ENCODE measurements at regions not wholly inside any gene's neighbourhood (a gene's known extent, or its start where the extent isn't known, plus 50 kb on each side); places are given as distances from the start of the nearest gene placed in this dataset.

DNA sequence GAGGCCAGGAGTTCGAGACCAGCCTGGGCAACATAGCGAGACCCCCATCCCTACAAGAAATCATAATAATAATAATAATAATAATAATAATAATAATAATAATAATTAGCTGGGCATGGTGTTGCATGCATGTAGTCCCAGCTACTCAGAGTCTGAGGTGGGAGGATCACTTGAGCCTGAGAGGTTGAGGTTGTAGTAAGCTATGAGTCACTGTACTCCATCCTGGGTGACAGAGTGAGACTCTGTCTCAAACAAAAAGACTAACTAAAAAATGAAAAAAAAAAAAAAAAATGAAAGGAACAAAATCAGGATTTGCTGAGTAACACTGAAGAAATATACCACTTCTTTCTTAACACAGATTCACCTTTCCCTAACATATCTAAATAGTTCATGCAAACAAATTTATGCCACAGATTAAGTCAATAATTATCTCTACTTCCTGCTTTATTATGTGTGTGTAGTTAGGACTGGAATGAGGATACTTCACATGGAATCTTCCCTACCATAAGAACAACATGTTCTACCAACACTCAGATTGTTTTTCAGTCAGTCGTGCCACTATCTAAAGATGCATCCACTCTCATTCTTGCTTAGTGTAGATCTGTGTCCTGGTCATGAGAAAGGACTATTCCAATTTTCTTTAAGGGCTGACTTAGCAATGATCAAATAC is 928.7 kb downstream of the SLC4A3 start:
- Histone ChIP-seq H3K36me3 (ENCODE audit: insufficient read depth, low read length) (no peaks in the 10 kb centered on the region), H3K9ac (ENCODE audit: low read depth, low read length) (no peak overlapping the region), H3K4me1 (ENCODE audit: insufficient read depth, low read length) (no peaks in the 10 kb centered on the region), H3K9me3 (ENCODE audit: control insufficient read depth, insufficient read depth, low read length) (no peaks in the 10 kb centered on the region)

DNA sequence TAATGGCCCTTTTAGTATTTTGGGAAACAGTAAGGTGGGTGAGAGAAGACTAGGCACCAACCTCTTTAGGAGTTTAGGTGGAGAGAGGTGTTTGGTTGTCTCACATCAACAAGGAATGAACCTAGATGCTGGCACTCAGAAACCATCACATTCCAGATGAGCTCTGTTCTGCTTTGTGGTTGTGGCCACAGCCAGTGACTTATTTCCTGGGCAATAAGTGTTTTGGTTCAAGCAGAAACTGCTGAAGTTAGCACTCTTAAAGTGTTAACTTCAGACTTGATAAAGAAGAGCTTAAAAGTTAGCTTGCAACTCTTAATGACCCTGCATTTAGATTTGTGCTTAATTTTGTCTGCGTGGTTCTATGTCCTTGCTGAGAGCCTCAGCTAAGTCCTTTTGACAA is 929.2 kb downstream of the SLC4A3 start:
- Histone ChIP-seq H3K9me3 (ENCODE audit: control insufficient read depth, insufficient read depth, low read length) (no peaks in the 10 kb centered on the region), H3K4me1 (ENCODE audit: insufficient read depth, low read length) (no peaks in the 10 kb centered on the region), H3K36me3 (ENCODE audit: insufficient read depth, low read length) (no peaks in the 10 kb centered on the region), H3K9ac (ENCODE audit: low read depth, low read length) (no peak overlapping the region)

- Histone ChIP-seq H3K36me3 (ENCODE audit: insufficient read depth, low read length) (no peaks in the 10 kb centered on the region), H3K9ac (ENCODE audit: low read depth, low read length) (no peak overlapping the region)
These were observed 932.8 kb downstream of the SLC4A3 start for GRCh38 chr2:220560192-220560591.

GRCh38 chr2:220562375-220563140 is 935.1 kb downstream of the SLC4A3 start:
- Histone ChIP-seq H3K4me1 (ENCODE audit: insufficient read depth, low read length) (no peaks in the 10 kb centered on the region), H3K9me3 (ENCODE audit: control insufficient read depth, insufficient read depth, low read length) (no peaks in the 10 kb centered on the region), H3K36me3 (ENCODE audit: insufficient read depth, low read length) (no peaks in the 10 kb centered on the region), H3K9ac (ENCODE audit: low read depth, low read length) (no peak overlapping the region)

More at GRCh38 chr2:220560192-220560591, 932.8 kb downstream of the SLC4A3 start:
- Histone ChIP-seq H3K4me1 (ENCODE audit: insufficient read depth, low read length) (no peaks in the 10 kb centered on the region), H3K9me3 (ENCODE audit: control insufficient read depth, insufficient read depth, low read length) (no peaks in the 10 kb centered on the region)

GRCh38 chr2:220568296-220568695 is 940.9 kb downstream of the SLC4A3 start:
- Histone ChIP-seq H3K9me3 (ENCODE audit: control insufficient read depth, insufficient read depth, low read length) (no peaks in the 10 kb centered on the region), H3K9ac (ENCODE audit: low read depth, low read length) (no peak overlapping the region), H3K36me3 (ENCODE audit: insufficient read depth, low read length) (no peaks in the 10 kb centered on the region), H3K4me1 (ENCODE audit: insufficient read depth, low read length) (no peaks in the 10 kb centered on the region)

DNA sequence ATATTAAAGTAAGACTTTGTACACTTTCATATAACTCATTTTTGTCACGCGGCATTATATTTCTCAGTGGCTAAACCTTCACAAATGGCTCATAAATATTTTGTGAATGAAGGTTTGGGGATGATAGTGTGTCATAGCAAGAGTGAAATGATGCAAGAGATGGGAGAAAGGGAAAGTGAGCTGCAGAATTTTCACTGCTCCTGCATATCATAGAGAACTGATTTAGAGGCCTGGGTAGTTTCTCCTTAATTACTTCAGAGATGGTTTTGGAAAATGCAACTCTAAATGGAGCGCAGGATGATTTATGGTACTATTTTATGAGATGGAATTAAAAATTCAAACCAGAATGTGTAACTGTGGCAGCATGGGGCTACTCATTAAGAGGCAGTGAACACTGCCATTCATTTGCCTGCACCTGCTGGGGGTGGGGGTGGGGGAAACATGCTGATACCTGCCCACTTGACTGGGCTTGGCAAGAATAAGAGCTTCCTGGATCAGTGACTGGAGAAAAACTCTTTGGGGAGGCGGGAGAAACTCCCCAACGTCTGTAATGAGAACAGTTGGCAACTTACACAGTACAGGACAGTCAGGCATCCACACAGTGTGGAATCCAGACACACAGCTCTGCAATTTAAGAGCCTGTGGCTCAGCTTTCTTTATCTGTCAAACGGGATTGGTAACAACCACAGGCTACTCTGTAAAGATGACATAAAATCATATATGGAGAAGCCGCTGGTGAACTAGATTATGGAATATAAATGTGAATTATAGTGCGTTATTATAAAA is 941.9 kb downstream of the SLC4A3 start:
- H3K9me3 ChIP-seq (ENCODE audit: control insufficient read depth, insufficient read depth, low read length): no peaks in the 10 kb centered on the region
- H3K4me1 ChIP-seq (ENCODE audit: insufficient read depth, low read length): no peaks in the 10 kb centered on the region
- H3K9ac ChIP-seq (ENCODE audit: low read depth, low read length): no peak overlapping the region
- H3K36me3 ChIP-seq (ENCODE audit: insufficient read depth, low read length): no peaks in the 10 kb centered on the region

DNA sequence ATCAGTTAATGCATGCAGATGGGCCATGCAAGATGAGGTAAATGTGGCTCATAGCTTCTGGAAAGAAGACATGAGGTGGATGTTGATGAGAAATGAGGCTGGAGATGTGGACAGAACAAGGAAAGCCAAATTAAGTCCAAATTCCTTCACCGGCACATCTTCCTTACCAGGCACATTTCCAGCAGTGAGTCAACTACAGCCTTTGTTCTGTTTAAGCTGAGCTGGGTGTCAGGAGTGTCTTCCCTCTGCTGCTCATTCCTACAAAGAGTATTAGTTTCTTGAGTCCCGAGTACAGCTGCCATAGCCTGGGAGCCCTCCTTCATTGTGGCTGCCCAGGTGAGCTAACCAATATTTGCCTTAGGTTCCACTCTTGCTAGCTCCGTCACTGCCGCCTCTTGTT is 945.0 kb downstream of the SLC4A3 start:
- Histone ChIP-seq H3K9ac (ENCODE audit: low read depth, low read length) (no peak overlapping the region), H3K4me1 (ENCODE audit: insufficient read depth, low read length) (no peaks in the 10 kb centered on the region), H3K36me3 (ENCODE audit: insufficient read depth, low read length) (no peaks in the 10 kb centered on the region), H3K9me3 (ENCODE audit: control insufficient read depth, insufficient read depth, low read length) (no peaks in the 10 kb centered on the region)

DNA sequence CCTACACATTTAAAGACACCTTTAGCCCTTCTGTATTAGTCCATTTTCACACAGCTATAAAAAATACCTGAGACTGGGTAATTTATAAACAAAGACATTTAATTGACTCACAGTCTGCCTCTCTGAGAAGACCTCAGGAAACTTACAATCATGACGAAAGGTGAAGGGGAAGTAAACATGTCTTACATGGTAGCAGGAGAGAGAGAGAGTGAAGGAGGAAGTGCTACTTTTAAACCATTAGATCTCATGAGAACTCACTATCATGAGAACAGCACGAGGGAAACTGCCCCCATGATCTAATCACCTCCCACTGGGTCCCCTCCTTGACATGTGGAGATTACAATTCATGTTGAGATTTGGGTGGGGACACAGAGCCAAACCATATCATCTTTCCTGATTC is 946.6 kb downstream of the SLC4A3 start:
- no peaks in the 10 kb centered on the region for H3K36me3 ChIP-seq (ENCODE audit: insufficient read depth, low read length)
- H3K4me1 ChIP-seq (ENCODE audit: insufficient read depth, low read length): no peaks in the 10 kb centered on the region
- no peaks in the 10 kb centered on the region for H3K9me3 ChIP-seq (ENCODE audit: control insufficient read depth, insufficient read depth, low read length)
- H3K9ac ChIP-seq (ENCODE audit: low read depth, low read length): no peak overlapping the region

DNA sequence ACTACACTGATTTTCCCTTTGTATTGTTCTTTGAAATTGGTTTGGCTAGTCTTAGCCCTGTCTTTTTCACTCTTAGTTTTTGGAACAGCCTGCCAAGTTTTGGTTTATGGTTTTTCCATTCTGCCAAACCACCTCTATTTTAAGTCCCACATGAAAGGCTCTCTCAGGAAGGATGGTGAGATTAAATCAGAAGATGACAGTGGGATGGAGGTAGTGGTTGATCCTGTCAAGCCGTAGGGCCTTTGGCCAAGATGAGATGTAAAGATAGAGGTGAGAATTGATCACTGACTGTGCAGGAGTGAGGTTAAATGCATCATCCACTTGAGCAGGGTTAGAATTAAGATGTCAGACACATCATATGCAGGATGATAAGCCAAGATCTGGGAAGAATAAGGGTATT is 948.5 kb downstream of the SLC4A3 start:
- no peaks in the 10 kb centered on the region for H3K4me1 ChIP-seq (ENCODE audit: insufficient read depth, low read length)
- H3K36me3 ChIP-seq (ENCODE audit: insufficient read depth, low read length): no peaks in the 10 kb centered on the region
- no peaks in the 10 kb centered on the region for H3K9me3 ChIP-seq (ENCODE audit: control insufficient read depth, insufficient read depth, low read length)
- no peak overlapping the region for H3K9ac ChIP-seq (ENCODE audit: low read depth, low read length)

GRCh38 chr2:220579452-220579851 is 952.0 kb downstream of the SLC4A3 start:
- Histone ChIP-seq H3K9me3 (ENCODE audit: control insufficient read depth, insufficient read depth, low read length) (no peaks in the 10 kb centered on the region), H3K4me1 (ENCODE audit: insufficient read depth, low read length) (no peaks in the 10 kb centered on the region), H3K36me3 (ENCODE audit: insufficient read depth, low read length) (no peaks in the 10 kb centered on the region), H3K9ac (ENCODE audit: low read depth, low read length) (no peak overlapping the region)

- Histone ChIP-seq H3K9ac (ENCODE audit: low read depth, low read length) (no peak overlapping the region), H3K36me3 (ENCODE audit: insufficient read depth, low read length) (no peaks in the 10 kb centered on the region), H3K4me1 (ENCODE audit: insufficient read depth, low read length) (no peaks in the 10 kb centered on the region), H3K9me3 (ENCODE audit: control insufficient read depth, insufficient read depth, low read length) (no peaks in the 10 kb centered on the region)
These were observed 952.7 kb downstream of the SLC4A3 start for GRCh38 chr2:220580113-220580512.

- Histone ChIP-seq H3K9me3 (ENCODE audit: control insufficient read depth, insufficient read depth, low read length) (no peaks in the 10 kb centered on the region), H3K9ac (ENCODE audit: low read depth, low read length) (no peak overlapping the region), H3K4me1 (ENCODE audit: insufficient read depth, low read length) (no peaks in the 10 kb centered on the region), H3K36me3 (ENCODE audit: insufficient read depth, low read length) (no peaks in the 10 kb centered on the region)
These were observed 956.3 kb downstream of the SLC4A3 start for GRCh38 chr2:220583725-220584124.

DNA sequence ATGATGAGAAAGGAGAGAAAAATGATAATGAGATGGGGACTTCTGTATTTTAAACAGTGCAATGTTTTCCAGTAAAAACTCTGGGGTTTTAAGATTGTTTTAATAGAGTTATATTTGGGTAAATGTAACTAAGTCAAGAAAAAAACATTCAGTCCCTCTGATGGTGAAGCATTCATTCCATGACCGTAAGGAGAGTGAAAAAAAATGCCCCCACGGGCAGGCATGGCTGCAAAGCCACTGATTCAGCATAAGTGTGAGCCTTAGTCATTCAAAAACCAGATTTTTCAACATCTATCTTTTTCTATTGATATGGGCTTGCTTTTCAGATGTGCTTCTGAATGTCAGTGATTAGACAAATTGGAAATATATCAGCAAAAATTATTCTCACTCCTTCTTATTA is 957.8 kb downstream of the SLC4A3 start:
- H3K9ac ChIP-seq (ENCODE audit: low read depth, low read length): no peak overlapping the region
- H3K4me1 ChIP-seq (ENCODE audit: insufficient read depth, low read length): no peaks in the 10 kb centered on the region
- H3K9me3 ChIP-seq (ENCODE audit: control insufficient read depth, insufficient read depth, low read length): no peaks in the 10 kb centered on the region
- no peaks in the 10 kb centered on the region for H3K36me3 ChIP-seq (ENCODE audit: insufficient read depth, low read length)

GRCh38 chr2:220586980-220587530 is 959.6 kb downstream of the SLC4A3 start:
- Histone ChIP-seq H3K36me3 (ENCODE audit: insufficient read depth, low read length) (no peaks in the 10 kb centered on the region), H3K9me3 (ENCODE audit: control insufficient read depth, insufficient read depth, low read length) (no peaks in the 10 kb centered on the region), H3K4me1 (ENCODE audit: insufficient read depth, low read length) (no peaks in the 10 kb centered on the region), H3K9ac (ENCODE audit: low read depth, low read length) (no peak overlapping the region)

Measured in ES-I3 (cell line).